Thoracic aorta (tissue), 2 donors: ENCODE measurements at regions not wholly inside any gene's neighbourhood (a gene's known extent, or its start where the extent isn't known, plus 50 kb on each side); places are given as distances from the start of the nearest gene placed in this dataset.

Source experiments
- ATAC-seq: fragments of 150-250 bp; one replicate; pipeline ENCODE4 v1.8.0; 2017; ENCODE audit warnings: low read depth; ENCODE audit not compliant: insufficient number of reproducible peaks, low FRiP score
- DNase-seq: peaks from one replicate; pipeline ENCODE4 v3.0.0-alpha.2; 2020; ENCODE audit warnings: low spot score
- H3K27ac ChIP-seq, 2 donors: fragments of 200-600 bp; sonication (generic); 1 replicate in 1 of 2; 2 replicates in 1 of 2; pipeline ENCODE4 v1.5.1; 2016; ENCODE audit warnings: mild to moderate bottlenecking in 2 of 2, moderate library complexity in 2 of 2
- H3K27me3 ChIP-seq: fragments of 200-600 bp; sonication (generic); replicated peaks from 2 replicates; pipeline ENCODE4 v1.6.0; 2016; ENCODE audit warnings: mild to moderate bottlenecking; ENCODE audit not compliant: insufficient read depth
- H3K36me3 ChIP-seq: fragments of 200-600 bp; sonication (generic); one replicate; pipeline ENCODE4 v1.5.1; 2016
- H3K4me1 ChIP-seq, 2 donors: fragments of 200-600 bp; sonication (generic); 1 replicate in 1 of 2; 2 replicates in 1 of 2; pipeline versions ENCODE4 v1.5.1 to v1.6.0; 2016; ENCODE audit warnings: low read depth in 2 of 2, mild to moderate bottlenecking in 1 of 2; ENCODE audit not compliant: control insufficient read depth in 1 of 2
- H3K4me3 ChIP-seq: fragments of 200-600 bp; sonication (generic); 2 replicates; pipeline ENCODE4 v1.5.1; 2016; ENCODE audit warnings: mild to moderate bottlenecking
- H3K9me3 ChIP-seq: fragments of 200-600 bp; sonication (generic); 2 replicates; pipeline ENCODE4 v1.5.1; 2016
- TF ChIP-seq, protein P1 (sequence below): fragments of 200-600 bp; sonication (generic); IDR thresholded peaks from one replicate; pipeline ENCODE4 v1.5.1; 2019; ENCODE audit warnings: antibody characterized with exemption

GRCh38 chr15:88382482-88382983 lies 84.7 kb downstream of the MRPL46 start:
- H3K4me1 ChIP-seq, result peaks cover 0 to 11% of the 10 kb centered on the region in 2 donors
- no peak overlapping the region for H3K27ac ChIP-seq
- H3K36me3 ChIP-seq, result no peaks in the 10 kb centered on the region
- TF ChIP-seq, protein P1, sequence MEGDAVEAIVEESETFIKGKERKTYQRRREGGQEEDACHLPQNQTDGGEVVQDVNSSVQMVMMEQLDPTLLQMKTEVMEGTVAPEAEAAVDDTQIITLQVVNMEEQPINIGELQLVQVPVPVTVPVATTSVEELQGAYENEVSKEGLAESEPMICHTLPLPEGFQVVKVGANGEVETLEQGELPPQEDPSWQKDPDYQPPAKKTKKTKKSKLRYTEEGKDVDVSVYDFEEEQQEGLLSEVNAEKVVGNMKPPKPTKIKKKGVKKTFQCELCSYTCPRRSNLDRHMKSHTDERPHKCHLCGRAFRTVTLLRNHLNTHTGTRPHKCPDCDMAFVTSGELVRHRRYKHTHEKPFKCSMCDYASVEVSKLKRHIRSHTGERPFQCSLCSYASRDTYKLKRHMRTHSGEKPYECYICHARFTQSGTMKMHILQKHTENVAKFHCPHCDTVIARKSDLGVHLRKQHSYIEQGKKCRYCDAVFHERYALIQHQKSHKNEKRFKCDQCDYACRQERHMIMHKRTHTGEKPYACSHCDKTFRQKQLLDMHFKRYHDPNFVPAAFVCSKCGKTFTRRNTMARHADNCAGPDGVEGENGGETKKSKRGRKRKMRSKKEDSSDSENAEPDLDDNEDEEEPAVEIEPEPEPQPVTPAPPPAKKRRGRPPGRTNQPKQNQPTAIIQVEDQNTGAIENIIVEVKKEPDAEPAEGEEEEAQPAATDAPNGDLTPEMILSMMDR, result no peak
- H3K27me3 ChIP-seq, result no peaks in the 10 kb centered on the region
- H3K4me3 ChIP-seq, result no peak overlapping the region
- no peak for DNase-seq
- no peaks in the 10 kb centered on the region for H3K9me3 ChIP-seq
- ATAC-seq, result no peak

DNA sequence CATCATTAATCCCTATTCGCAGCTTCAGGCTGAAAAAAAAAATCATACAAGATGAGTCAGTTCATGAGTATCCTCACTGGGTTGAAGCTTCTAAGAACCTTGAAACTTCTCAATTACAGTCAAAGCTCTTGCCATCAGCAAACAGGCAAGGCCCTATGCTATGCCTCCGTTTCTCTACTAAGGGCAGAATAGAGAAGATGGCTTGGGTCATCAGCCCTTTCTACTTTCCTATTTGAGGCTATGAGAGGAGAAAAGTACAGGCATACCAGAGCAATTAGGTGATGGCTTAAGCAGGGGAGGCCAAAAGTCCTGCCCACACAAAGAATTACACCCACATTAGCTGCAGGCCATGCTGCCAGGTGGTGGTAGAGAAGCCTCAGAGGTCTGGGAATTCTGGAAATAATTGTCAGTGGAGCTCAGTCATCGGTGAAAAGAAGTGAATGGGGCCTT lies 89.0 kb downstream of the MRPL46 start:
- Histone ChIP-seq H3K4me3 (no peak overlapping the region), H3K4me1 (peaks cover 0 to 10% of the 10 kb centered on the region in 2 donors), H3K27me3 (no peaks in the 10 kb centered on the region), H3K27ac (no peak overlapping the region), H3K9me3 (no peaks in the 10 kb centered on the region), H3K36me3 (no peaks in the 10 kb centered on the region)
- ATAC-seq, result no peak
- no peak for DNase-seq
- TF ChIP-seq, protein P1, result no peak

- Histone ChIP-seq H3K27me3 (no peaks in the 10 kb centered on the region), H3K9me3 (no peaks in the 10 kb centered on the region), H3K36me3 (no peaks in the 10 kb centered on the region), H3K27ac (no peak overlapping the region), H3K4me1 (peaks cover 0 to 3% of the 10 kb centered on the region in 2 donors), H3K4me3 (no peak overlapping the region)
- TF ChIP-seq, protein P1, result no peak
- ATAC-seq (no peak), DNase-seq (no peak)
Measured at GRCh38 chr15:88377509-88377908, 89.7 kb downstream of the MRPL46 start.

GRCh38 chr15:88376574-88377174 lies 90.5 kb downstream of the MRPL46 start:
- H3K4me1 ChIP-seq, result no peaks in the 10 kb centered on the region
- ATAC-seq (no peak), DNase-seq (no peak)
- no peaks in the 10 kb centered on the region for H3K27me3 ChIP-seq
- H3K4me3 ChIP-seq, result no peak overlapping the region
- H3K9me3 ChIP-seq, result no peaks in the 10 kb centered on the region
- TF ChIP-seq, protein P1, result no peak
- H3K36me3 ChIP-seq, result no peaks in the 10 kb centered on the region
- no peak overlapping the region for H3K27ac ChIP-seq

DNA sequence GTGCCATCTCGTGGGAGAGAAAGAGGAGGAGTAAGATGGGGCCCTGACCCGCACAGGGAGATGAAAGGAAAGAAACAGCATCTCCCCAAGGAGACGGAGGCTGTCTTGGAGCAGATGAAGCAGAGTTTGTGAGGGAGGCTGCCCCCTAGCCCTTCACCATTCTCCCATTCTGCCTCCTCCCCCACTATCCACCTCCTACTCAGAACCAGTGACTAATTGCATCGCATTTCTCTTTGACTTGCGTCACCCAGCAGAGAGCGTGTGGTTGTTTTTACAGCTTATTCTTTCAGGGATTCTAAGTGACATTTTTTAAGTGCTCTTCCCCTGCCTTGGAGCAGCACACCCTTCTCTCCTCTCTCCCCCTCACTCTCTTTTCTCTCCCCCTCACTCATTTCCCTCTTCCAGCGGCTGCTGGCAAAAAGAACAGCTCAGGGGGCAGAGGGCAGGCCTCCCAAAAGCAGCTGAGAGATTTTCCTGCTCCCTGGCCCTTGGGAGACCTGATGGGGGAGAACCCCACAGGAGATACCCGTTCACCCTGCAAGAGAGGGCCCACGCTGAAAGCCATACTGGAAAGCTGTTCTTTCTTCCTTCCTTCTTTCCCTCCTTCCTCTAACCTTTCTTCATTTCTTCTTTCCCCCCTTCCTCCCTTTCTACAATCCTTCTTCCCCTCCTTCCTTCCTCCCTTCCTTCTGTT lies 91.8 kb downstream of the MRPL46 start:
- Histone ChIP-seq H3K4me3 (no peak overlapping the region), H3K36me3 (no peaks in the 10 kb centered on the region), H3K9me3 (no peaks in the 10 kb centered on the region), H3K27ac (no peak overlapping the region), H3K27me3 (no peaks in the 10 kb centered on the region), H3K4me1 (no peaks in the 10 kb centered on the region)
- DNase-seq, result no peak
- TF ChIP-seq, protein P1, result no peak
- ATAC-seq, result no peak
